ENCODE measurements at regions not wholly inside any gene's neighbourhood (a gene's known extent, or its start where the extent isn't known, plus 50 kb on each side); places are given as distances from the start of the nearest gene placed in this dataset.
"Not testable (repeated sequence)": the region's sequence is repeated elsewhere in the genome, so short reads cannot be mapped to it uniquely, and the experiment has no call there.

DNA sequence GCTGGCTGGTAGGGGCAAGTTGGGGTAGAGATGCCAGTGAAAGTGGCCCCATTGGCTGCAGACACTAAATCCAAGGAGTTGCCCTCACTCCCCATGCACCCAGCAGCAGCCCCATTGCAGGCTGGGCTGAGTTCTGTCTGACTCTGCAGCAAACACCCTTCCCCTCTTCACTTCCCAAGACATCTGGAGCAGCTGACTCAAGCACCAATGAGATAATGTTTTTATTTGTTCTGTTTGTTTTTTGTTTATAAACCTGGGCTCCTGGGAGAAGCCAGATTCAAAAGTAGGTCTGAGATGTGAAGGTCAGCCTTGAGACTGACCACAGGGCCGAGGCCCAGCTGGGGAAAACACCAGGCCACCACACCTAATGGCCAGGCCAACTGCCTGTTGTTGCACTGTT lies 545.9 kb upstream of the KLF4 start:
- intact Hi-C loops (cut with DNase I) = no loop called here
- no peak for DNase-seq
- 44% methylated on average over 1 of the region's 1 CpG; no CpG with 5 or more reads in 1 of the 2 donors for WGBS, 2 donors
- H3K4me1 ChIP-seq = peaks cover 9 to 48% (median 13%) of the 10 kb centered on the region in 3 donors
- H3K36me3 ChIP-seq = no peaks in the 10 kb centered on the region
- peak overlapping the region in 2 of 4 donors; percentile 53 to 55 for H3K27ac ChIP-seq
- TF ChIP-seq POLR2A (IDR thresholded peaks at IDR 0.05) = no peak
- TF ChIP-seq, protein P1, sequence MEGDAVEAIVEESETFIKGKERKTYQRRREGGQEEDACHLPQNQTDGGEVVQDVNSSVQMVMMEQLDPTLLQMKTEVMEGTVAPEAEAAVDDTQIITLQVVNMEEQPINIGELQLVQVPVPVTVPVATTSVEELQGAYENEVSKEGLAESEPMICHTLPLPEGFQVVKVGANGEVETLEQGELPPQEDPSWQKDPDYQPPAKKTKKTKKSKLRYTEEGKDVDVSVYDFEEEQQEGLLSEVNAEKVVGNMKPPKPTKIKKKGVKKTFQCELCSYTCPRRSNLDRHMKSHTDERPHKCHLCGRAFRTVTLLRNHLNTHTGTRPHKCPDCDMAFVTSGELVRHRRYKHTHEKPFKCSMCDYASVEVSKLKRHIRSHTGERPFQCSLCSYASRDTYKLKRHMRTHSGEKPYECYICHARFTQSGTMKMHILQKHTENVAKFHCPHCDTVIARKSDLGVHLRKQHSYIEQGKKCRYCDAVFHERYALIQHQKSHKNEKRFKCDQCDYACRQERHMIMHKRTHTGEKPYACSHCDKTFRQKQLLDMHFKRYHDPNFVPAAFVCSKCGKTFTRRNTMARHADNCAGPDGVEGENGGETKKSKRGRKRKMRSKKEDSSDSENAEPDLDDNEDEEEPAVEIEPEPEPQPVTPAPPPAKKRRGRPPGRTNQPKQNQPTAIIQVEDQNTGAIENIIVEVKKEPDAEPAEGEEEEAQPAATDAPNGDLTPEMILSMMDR (IDR thresholded peaks at IDR 0.05) = no peak
- H3K9me3 ChIP-seq = peaks cover 0 to 10% (median 0%) of the 10 kb centered on the region in 3 donors
- no peaks in the 10 kb centered on the region for H3K27me3 ChIP-seq
- no peak overlapping the region for H3K4me3 ChIP-seq

DNA sequence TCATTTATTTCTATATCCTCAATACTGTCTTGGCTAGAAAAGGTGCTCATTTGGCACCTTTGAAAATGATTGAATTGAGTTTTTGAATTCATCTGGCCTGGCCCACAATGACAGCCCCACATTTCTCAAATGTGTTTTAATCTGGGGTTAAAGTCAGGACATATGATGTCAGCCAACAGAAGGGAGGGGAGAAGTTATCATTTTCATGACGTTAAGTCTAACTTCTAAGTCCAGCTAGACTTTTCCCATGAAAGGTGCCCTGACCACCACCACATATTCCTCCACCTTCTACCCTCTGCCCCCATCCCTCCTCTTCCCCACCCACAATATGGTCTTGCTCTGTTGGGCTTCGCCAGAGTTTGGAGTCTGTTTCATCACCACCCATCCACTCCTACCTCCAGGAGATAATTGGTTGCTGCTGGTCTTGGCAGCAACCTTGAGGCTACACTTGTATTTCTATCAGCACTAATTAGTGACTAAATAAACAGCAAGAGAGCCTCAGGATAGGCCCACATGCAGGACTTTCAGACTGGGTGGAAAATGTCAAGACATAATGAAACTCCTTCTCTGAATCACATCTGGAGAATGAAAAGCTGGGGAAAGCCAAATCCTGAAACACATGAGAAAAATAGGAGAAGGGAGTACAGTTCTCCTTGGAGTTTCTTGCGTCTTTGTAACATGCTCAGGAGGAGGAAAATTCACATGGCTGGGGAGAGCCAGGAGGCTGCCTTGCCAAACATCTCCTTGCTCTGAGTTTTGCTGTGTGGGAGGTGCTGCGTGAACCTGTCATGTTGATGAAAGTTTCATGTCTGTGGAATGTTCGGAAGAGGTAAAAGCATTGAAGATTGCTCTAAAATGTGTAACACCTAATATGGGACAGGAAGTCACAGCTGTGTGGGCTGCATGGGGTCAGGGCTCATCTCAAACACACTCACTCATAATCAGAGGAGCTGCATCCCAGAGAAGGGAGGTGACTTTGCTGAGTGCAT lies 544.7 kb upstream of the KLF4 start:
- Histone ChIP-seq H3K9me3 (peaks cover 0 to 10% (median 0%) of the 10 kb centered on the region in 3 donors), H3K36me3 (no peaks in the 10 kb centered on the region), H3K27me3 (no peaks in the 10 kb centered on the region), H3K27ac (peak overlapping the region in 1 of 4 donors; percentile 53), H3K4me1 (peaks cover 9 to 39% (median 13%) of the 10 kb centered on the region in 3 donors), H3K4me3 (no peak overlapping the region)
- no peak for TF ChIP-seq POLR2A (IDR thresholded peaks at IDR 0.05)
- TF ChIP-seq, protein P1 (IDR thresholded peaks at IDR 0.05) = no peak
- DNase-seq = no peak
- intact Hi-C loops (cut with DNase I) = no loop called here
- 57 to 76% methylated on average over 4 to 5 of the region's 5 CpGs for WGBS, 2 donors

DNA sequence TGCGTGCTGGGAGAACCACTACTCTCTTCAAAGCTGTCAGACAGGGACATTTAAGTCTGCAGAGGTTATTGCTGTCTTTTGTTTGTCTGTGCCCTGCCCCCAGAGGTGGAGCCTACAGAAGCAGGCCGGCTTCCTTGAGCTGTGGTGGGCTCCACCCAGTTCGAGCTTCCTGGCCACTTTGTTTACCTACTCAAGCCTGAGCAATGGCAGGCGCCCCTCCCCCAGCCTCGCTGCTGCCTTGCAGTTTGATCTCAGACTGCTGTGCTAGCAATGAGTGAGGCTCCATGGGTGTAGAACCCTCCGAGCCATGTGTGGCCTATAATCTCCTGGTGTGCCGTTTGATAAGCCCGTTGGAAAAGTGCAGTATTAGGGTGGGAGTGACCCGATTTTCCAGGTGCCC lies 542.5 kb upstream of the KLF4 start:
- H3K36me3 ChIP-seq; H3K27me3 ChIP-seq; H3K4me3 ChIP-seq; H3K27ac ChIP-seq; intact Hi-C loops (cut with DNase I); DNase-seq: not testable (repeated sequence)
- WGBS, 2 donors = 80% methylated on average over 8 of the region's 9 CpGs; no CpG with 5 or more reads in 1 of the 2 donors
- H3K9me3 ChIP-seq = peaks cover 0 to 10% (median 0%) of the 10 kb centered on the region in 3 donors
- H3K4me1 ChIP-seq = peaks cover 9 to 27% (median 11%) of the 10 kb centered on the region in 3 donors

DNA sequence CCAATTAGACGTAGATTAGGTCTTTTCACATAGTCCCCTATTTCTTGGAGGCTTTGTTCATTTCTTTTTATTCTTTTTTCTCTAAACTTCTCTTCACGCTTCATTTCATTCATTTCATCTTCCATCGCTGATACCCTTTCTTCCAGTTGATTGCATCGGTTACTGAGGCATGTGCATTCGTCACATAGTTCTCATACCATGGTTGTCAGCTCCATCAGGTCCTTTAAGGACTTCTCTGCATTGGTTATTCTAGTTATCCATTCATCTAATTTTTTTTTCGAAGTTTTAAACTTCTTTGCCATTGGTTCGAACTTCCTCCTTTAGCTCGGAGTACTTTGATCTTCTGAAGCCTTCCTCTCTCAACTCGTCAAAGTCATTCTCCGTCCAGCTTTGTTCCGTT lies 541.7 kb upstream of the KLF4 start:
- DNase-seq; intact Hi-C loops (cut with DNase I); H3K27me3 ChIP-seq; H3K36me3 ChIP-seq; H3K27ac ChIP-seq; H3K4me3 ChIP-seq: not testable (repeated sequence)
- H3K4me1 ChIP-seq = peaks cover 7 to 22% (median 11%) of the 10 kb centered on the region in 3 donors
- H3K9me3 ChIP-seq = peaks cover 0 to 10% (median 0%) of the 10 kb centered on the region in 3 donors
- WGBS, 2 donors = 90 to 94% methylated on average over 10 to 11 of the region's 11 CpGs

DNA sequence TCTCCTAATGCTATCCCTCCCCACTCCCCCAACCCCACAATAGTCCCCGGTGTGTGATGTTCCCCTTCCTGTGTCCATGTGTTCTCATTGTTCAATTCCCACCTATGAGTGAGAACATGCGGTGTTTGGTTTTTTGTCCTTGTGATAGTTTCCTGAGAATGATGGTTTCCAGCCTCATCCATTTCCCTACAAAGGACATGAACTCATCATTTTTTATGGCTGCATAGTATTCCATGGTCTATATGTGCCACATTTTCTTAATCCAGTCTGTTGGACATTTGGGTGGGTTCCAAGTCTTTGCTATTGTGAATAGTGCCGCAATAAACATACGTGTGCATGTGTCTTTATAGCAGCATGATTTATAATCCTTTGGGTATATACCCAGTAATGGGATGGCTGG lies 537.1 kb upstream of the KLF4 start:
- H3K9me3 ChIP-seq; H3K27me3 ChIP-seq; DNase-seq; H3K4me3 ChIP-seq; H3K36me3 ChIP-seq; intact Hi-C loops (cut with DNase I); H3K27ac ChIP-seq: not testable (repeated sequence)
- H3K4me1 ChIP-seq = peaks cover 0 to 10% (median 0%) of the 10 kb centered on the region in 3 donors
- WGBS, 2 donors = 95 to 100% methylated on average over 3 to 4 of the region's 4 CpGs

DNA sequence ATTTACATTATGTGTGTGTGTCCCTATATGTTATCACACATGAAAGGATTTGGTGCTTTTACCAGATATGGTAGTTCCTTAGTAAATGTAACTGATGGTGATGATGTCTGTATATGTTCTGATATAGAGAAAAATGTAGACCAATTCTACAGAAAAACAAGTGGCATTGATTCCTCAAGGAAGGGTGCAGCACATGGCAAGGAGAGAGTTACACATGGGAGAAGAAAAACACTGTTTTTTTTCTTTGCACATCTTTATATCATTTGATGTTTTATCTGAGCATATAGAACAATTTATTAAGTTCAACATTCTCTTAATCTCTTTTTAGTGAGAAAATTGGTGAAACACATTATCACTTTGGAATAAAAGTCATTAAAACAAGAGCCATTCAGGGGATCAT lies 535.0 kb upstream of the KLF4 start:
- no peaks in the 10 kb centered on the region for H3K27me3 ChIP-seq
- no peak overlapping the region for H3K27ac ChIP-seq
- no peaks in the 10 kb centered on the region for H3K36me3 ChIP-seq
- H3K9me3 ChIP-seq = no peaks in the 10 kb centered on the region
- H3K4me1 ChIP-seq = peaks cover 0 to 12% (median 0%) of the 10 kb centered on the region in 3 donors
- TF ChIP-seq, protein P1 (IDR thresholded peaks at IDR 0.05) = no peak
- no peak for TF ChIP-seq POLR2A (IDR thresholded peaks at IDR 0.05)
- DNase-seq = no peak
- H3K4me3 ChIP-seq = no peak overlapping the region
- intact Hi-C loops (cut with DNase I) = no loop called here
